ENCODE measurements at regions not wholly inside any gene's neighbourhood (a gene's known extent, or its start where the extent isn't known, plus 50 kb on each side); places are given as distances from the start of the nearest gene placed in this dataset.
"Not testable (repeated sequence)": the region's sequence is repeated elsewhere in the genome, so short reads cannot be mapped to it uniquely, and the experiment has no call there.

- DNase-seq (ENCODE audit: low read depth), result no peak
Observed at GRCh38 chr10:4176500-4177281, 391.7 kb upstream of the KLF6 start.

DNA sequence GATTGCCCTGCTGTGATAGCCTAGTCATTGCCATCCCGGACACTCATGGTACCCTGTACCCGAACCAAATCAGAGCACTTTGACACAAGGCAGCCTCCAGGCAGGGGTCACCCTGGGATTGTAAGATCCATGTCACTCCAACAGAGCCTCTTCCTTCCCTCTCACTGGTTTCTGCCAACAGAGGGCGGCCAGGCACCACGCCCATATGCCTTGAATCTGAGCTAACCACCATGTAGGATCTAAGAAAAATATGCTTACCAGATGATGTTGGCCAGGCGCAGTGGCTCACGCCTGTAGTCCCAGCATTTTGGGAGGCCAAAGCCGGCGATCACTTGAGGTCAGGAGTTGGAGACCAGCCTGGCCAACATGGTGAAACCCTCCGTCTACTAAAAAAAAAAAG lies 389.2 kb upstream of the KLF6 start:
- DNase-seq (ENCODE audit: low read depth), result peak; percentile 24

- no peak for DNase-seq (ENCODE audit: low read depth)
Observed at GRCh38 chr10:4170633-4171314, 385.8 kb upstream of the KLF6 start.

DNA sequence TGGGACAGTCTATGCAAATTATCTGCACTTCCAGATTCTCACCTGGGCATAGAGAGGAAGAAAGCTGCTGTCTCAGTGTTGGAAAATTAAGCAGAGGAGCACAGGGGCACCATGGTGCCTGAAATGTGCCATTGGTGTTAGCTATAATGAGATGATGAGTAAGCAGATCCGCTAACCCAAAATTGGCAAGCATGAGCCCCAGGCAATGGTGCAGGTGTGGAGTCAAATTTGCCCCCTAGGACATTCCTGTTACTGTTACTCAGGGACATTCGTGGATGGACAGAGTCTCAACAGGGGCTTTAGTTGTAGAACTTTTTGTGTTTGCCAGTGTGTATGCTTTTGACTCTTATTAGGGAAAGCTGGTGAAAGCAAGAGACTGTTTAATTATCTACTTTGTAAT lies 385.2 kb upstream of the KLF6 start:
- DNase-seq (ENCODE audit: low read depth), result no peak

GRCh38 chr10:4169448-4169847 lies 384.4 kb upstream of the KLF6 start:
- DNase-seq (ENCODE audit: low read depth), result no peak

DNA sequence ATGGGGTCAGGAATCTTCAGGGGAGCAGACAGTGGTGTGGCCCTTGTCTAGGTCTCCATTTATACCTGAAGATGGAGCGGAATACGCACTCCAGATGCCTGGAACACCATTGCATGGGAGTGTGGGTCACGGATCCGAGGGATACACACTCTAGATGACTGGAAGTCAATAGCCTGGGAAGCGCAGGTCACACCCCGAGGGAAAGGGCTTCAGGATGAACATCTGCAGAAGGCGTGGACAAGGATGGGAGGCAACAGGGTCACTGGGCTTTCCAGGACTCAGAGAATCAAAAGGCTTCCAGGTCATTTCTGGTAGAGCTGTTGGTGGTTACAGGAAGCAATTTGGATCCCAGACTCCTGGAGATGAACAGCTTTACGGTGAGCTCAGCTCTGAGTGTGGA lies 382.2 kb upstream of the KLF6 start:
- DNase-seq (ENCODE audit: low read depth), result no peak

DNA sequence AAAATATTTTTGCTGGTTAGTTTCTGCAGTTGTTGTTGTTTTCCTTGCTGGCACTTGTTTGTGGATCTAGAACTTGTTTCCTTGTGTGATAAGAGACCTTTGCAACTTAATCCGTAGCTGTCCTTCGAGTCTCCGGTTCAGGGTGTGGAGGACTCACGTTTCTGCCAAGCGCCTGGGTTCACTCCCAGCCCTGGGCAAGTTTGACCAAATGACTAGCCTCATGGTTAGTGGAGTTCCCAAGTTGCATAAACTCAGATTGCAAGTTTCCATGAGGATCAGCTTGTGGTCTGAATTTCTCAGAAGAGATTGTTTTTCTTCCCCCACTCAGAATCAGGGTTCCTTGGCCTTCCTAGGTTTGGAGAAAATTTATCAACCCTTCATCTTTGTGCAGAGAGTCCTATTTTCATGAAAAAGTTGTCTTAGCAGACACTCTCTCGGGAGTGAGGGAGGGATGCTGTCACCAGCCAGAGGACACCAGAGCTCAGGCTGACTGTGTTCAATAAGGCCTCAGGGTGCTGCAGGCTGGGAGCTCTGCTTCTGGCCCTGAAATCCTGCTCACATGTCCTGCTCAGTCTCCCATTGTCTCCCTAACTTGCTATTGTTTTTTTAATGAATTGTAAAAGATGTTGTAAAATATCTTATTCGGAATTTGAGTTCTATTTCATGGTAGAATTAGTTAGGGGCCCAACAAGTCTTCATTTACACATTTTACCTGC lies 377.7 kb upstream of the KLF6 start:
- DNase-seq (ENCODE audit: low read depth), result no peak

GRCh38 chr10:4159173-4159572 lies 374.2 kb upstream of the KLF6 start:
- no peak for DNase-seq (ENCODE audit: low read depth)

GRCh38 chr10:4154191-4154715 lies 369.2 kb upstream of the KLF6 start:
- DNase-seq (ENCODE audit: low read depth), result no peak

- no peak for DNase-seq (ENCODE audit: low read depth)
Observed at GRCh38 chr10:4151466-4151865, 366.5 kb upstream of the KLF6 start.

DNA sequence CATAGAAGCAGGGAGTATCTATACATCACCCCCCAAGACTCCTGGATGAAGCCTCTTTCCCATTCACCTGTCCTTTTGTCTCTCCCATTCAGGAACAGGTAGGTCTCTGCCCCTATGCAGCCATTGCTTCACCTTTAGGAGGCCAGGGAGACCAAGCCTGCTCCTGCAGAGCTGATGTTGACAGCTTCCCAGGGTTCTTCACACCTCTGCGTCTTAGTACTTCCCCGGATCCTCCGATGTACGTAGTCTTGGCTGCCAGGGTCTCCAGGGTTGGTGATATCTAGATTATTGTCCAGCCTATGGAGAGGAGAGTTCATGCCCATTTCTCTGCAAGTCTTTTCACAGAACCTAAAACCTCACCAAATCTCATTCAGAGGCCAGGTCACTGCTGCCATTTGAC lies 365.7 kb upstream of the KLF6 start:
- DNase-seq (ENCODE audit: low read depth), result no peak

DNA sequence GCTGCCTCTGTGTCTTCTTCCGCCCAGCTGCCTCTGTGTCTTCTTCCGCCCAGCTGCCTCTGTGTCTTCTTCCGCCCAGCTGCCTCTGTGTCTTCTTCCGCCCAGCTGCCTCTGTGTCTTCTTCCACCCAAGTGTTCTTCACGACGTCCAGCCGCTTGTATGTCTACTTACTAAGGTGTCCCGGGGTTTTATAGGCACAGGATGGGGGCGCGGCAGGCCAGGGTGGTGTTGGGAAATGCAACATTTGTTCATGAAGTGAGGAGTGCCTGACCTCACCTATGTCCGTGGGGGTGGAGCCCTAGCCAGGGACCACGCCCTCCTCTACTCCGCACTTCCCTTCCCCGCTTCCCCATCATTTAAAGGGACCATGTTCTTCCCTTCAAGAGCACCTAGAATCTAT lies 364.5 kb upstream of the KLF6 start:
- DNase-seq (ENCODE audit: low read depth), result not testable (repeated sequence)

DNA sequence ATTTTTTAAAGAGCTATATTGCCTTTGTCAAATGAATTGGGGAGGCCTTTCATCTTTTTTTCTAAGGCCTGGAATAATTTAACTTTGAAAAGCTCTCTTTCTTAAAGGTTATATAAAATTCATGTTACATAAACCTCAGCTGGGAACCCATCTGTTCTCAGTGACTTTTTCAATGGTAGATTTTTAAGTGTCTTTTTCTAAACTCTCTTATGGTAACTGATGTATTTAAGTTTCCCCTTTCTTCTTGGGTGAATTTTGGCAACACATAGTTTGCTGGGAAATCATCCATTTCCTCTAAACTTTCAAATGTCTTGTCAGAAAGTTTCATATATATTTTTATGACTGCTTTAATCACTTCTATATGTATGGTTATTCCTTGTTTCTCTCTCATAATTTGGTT lies 362.2 kb upstream of the KLF6 start:
- no peak for DNase-seq (ENCODE audit: low read depth)

- peak; percentile 60 for DNase-seq (ENCODE audit: low read depth)
Observed at GRCh38 chr10:4144817-4145216, 359.8 kb upstream of the KLF6 start.

GRCh38 chr10:4141471-4141870 lies 356.5 kb upstream of the KLF6 start:
- DNase-seq (ENCODE audit: low read depth), result peak; percentile 47

GRCh38 chr10:4138146-4138721 lies 353.2 kb upstream of the KLF6 start:
- no peak for DNase-seq (ENCODE audit: low read depth)

DNA sequence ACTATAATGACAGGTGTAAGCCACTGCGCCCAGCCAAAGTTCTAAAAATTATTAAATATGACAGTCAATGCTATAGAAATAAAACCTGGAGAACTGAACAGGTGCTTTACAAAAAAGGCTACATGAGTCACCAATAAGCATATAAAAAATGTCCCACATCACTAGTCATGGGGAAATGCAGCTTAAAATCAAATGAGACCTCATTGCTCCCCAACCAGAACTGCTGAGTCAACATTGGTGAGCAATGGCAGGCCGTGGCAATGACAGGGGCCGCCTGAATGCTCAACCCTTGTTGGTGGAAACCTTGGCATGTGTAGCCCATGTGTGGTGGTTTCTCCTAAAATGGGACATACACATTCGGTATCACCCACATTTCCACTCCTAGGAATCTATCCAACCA lies 352.3 kb upstream of the KLF6 start:
- peak; percentile 30 for DNase-seq (ENCODE audit: low read depth)

GRCh38 chr10:4136121-4136520 lies 351.1 kb upstream of the KLF6 start:
- peak; percentile 33 for DNase-seq (ENCODE audit: low read depth)

DNA sequence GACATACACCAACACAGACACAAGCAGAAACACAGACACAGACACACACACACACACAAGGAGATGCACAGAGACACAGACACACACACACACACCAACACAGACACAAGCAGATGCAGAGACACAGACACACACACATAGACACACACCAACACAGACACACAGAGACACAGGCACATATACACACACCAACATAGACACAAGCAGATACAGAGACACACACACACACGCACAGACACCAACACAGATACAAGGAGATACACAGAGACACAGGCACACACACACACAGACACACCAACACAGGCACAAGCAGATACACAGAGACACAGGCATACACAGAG lies 347.2 kb upstream of the KLF6 start:
- no peak for DNase-seq (ENCODE audit: low read depth)

GRCh38 chr10:4131407-4132215 lies 346.6 kb upstream of the KLF6 start:
- DNase-seq (ENCODE audit: low read depth), result peak; percentile 54

DNA sequence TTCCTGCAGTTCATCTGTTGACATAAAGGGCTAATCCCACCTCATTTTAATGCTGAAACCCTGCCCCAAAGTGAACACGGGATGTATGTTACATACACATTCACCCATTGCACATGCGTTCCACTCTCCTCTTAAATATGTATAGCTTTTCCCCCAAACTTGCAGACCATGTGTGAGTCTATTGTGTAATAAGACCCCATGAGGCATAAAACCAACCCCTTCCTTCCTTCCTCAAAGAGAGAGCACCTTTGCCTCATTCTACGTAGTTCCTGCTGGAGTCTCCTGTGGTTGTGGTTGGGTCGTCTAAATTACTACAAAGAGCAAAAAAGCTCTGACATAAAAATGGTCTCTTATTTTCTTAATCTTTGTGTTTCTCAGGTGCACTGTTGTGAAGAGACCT lies 345.7 kb upstream of the KLF6 start:
- no peak for DNase-seq (ENCODE audit: low read depth)

All from myocyte (in vitro differentiated cells).